ENCODE measurements at regions not wholly inside any gene's neighbourhood (a gene's known extent, or its start where the extent isn't known, plus 50 kb on each side); places are given as distances from the start of the nearest gene placed in this dataset.

DNA sequence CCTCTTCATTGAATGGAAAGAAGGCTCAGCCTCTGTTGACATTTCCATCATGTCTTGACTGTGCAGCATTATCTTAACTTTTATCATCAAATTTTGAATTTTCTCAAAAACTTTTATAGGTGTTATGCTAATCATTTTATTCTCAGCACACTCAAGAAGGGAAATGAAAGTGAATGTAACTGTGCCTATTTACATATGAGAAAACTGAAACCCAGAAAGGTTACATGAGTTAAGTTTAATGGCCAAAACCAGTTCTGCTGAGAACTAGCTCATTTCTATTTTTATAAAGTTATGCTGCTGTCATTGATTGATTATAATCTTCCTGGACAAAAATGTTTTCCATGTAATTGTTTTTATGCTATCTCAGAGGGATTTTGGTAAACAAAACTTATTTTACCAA, 618.8 kb upstream of the NRXN1 start:
- TF ChIP-seq FOXP2 (optimal IDR thresholded peaks at IDR 0.05; ENCODE audit: borderline replicate concordance, extremely low read depth, extremely low read length, insufficient read depth) = no peak
- no peak for TF ChIP-seq TAF1 (IDR thresholded peaks at IDR 0.05; ENCODE audit: borderline replicate concordance, insufficient read depth, low read length)
- TF ChIP-seq, protein P1, sequence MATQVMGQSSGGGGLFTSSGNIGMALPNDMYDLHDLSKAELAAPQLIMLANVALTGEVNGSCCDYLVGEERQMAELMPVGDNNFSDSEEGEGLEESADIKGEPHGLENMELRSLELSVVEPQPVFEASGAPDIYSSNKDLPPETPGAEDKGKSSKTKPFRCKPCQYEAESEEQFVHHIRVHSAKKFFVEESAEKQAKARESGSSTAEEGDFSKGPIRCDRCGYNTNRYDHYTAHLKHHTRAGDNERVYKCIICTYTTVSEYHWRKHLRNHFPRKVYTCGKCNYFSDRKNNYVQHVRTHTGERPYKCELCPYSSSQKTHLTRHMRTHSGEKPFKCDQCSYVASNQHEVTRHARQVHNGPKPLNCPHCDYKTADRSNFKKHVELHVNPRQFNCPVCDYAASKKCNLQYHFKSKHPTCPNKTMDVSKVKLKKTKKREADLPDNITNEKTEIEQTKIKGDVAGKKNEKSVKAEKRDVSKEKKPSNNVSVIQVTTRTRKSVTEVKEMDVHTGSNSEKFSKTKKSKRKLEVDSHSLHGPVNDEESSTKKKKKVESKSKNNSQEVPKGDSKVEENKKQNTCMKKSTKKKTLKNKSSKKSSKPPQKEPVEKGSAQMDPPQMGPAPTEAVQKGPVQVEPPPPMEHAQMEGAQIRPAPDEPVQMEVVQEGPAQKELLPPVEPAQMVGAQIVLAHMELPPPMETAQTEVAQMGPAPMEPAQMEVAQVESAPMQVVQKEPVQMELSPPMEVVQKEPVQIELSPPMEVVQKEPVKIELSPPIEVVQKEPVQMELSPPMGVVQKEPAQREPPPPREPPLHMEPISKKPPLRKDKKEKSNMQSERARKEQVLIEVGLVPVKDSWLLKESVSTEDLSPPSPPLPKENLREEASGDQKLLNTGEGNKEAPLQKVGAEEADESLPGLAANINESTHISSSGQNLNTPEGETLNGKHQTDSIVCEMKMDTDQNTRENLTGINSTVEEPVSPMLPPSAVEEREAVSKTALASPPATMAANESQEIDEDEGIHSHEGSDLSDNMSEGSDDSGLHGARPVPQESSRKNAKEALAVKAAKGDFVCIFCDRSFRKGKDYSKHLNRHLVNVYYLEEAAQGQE (IDR thresholded peaks at IDR 0.05; ENCODE audit: insufficient read depth in 1 of 2, low read depth in 2 of 2, low read length in 2 of 2) = no peak
- no peak for TF ChIP-seq SIN3A (IDR thresholded peaks at IDR 0.05; ENCODE audit: borderline replicate concordance, insufficient read depth, low read length)
- TF ChIP-seq POLR2AphosphoS5 (IDR thresholded peaks at IDR 0.05; ENCODE audit: low read depth, low read length) = no peak

- TF ChIP-seq TAF1 (IDR thresholded peaks at IDR 0.05; ENCODE audit: borderline replicate concordance, insufficient read depth, low read length) = no peak
Measured at GRCh38 chr2:51649366-51649765, 617.4 kb upstream of the NRXN1 start.

DNA sequence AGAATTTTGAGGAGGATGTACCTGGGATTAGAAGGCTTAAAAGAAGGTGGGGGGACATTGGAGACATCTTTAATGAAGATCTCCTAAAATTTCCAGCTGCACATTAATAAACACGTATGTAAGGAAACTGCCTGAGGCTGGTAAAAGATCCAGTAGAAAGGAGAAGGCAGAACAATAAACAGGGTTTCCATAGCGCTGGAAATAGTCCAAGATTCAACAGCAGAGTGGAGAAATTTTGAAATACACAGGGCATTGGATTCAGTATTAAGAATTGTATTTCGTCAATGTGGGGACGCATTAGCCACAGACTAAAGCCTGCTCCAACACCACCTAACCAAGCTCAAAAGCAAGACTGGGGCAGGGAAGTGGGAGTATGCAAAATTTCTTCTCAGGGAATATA, 606.9 kb upstream of the NRXN1 start:
- TF ChIP-seq FOXP2 (optimal IDR thresholded peaks at IDR 0.05; ENCODE audit: borderline replicate concordance, extremely low read depth, extremely low read length, insufficient read depth) = no peak
- TF ChIP-seq, protein P1 (IDR thresholded peaks at IDR 0.05; ENCODE audit: insufficient read depth in 1 of 2, low read depth in 2 of 2, low read length in 2 of 2) = no peak
- TF ChIP-seq SIN3A (IDR thresholded peaks at IDR 0.05; ENCODE audit: borderline replicate concordance, insufficient read depth, low read length) = no peak
- no peak for TF ChIP-seq POLR2AphosphoS5 (IDR thresholded peaks at IDR 0.05; ENCODE audit: low read depth, low read length)
- TF ChIP-seq TAF1 (IDR thresholded peaks at IDR 0.05; ENCODE audit: borderline replicate concordance, insufficient read depth, low read length) = no peak

DNA sequence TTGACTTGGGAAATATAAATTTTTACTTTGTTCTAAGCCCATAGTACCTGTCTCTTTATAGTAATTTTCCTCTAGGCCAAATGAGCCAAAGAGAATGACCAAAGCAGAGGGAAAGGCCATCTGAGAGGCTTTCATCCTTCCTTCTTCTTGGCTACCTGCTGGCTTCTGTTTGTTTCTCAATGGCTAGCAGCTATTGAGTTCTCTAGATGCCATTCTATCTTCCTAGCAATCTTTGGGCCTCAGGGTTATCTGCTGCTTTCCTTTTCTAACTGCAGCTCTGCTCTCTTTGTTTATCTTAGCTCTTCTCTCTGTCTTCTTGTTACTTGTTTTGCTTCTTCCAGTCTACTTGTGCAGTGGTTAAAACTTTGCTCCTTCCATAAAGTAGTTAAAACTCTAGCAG, 601.1 kb upstream of the NRXN1 start:
- TF ChIP-seq SIN3A (IDR thresholded peaks at IDR 0.05; ENCODE audit: borderline replicate concordance, insufficient read depth, low read length) = no peak
- TF ChIP-seq FOXP2 (optimal IDR thresholded peaks at IDR 0.05; ENCODE audit: borderline replicate concordance, extremely low read depth, extremely low read length, insufficient read depth) = no peak
- no peak for TF ChIP-seq TAF1 (IDR thresholded peaks at IDR 0.05; ENCODE audit: borderline replicate concordance, insufficient read depth, low read length)
- TF ChIP-seq, protein P1 (IDR thresholded peaks at IDR 0.05; ENCODE audit: insufficient read depth in 1 of 2, low read depth in 2 of 2, low read length in 2 of 2) = no peak
- TF ChIP-seq POLR2AphosphoS5 (IDR thresholded peaks at IDR 0.05; ENCODE audit: low read depth, low read length) = no peak

GRCh38 chr2:51629406-51629805, 597.5 kb upstream of the NRXN1 start:
- TF ChIP-seq SIN3A (IDR thresholded peaks at IDR 0.05; ENCODE audit: borderline replicate concordance, insufficient read depth, low read length) (no peak), POLR2AphosphoS5 (IDR thresholded peaks at IDR 0.05; ENCODE audit: low read depth, low read length) (no peak), FOXP2 (optimal IDR thresholded peaks at IDR 0.05; ENCODE audit: borderline replicate concordance, extremely low read depth, extremely low read length, insufficient read depth) (no peak), TAF1 (IDR thresholded peaks at IDR 0.05; ENCODE audit: borderline replicate concordance, insufficient read depth, low read length) (no peak)
- TF ChIP-seq, protein P1 (IDR thresholded peaks at IDR 0.05; ENCODE audit: insufficient read depth in 1 of 2, low read depth in 2 of 2, low read length in 2 of 2) = no peak

Measured in PFSK-1 (cell line).